K562 (cell line): ENCODE measurements at regions not wholly inside any gene's neighbourhood (a gene's known extent, or its start where the extent isn't known, plus 50 kb on each side); places are given as distances from the start of the nearest gene placed in this dataset.

Source experiments
- CHD7 ChIP-seq: fragments of 200-600 bp; sonication (generic); IDR thresholded peaks from one replicate; pipeline ENCODE4 v1.6.1; 2012; ENCODE audit warnings: mild to moderate bottlenecking, low read depth, low read length, inconsistent platforms
- EWSR1 ChIP-seq: fragments of 450-650 bp; IDR thresholded peaks from 2 replicates; pipeline ENCODE4 v1.6.1; 2018; ENCODE audit warnings: borderline replicate concordance, mild to moderate bottlenecking, low read depth, moderate library complexity; ENCODE audit not compliant: partially characterized antibody
- SMAD2 ChIP-seq: fragments of 150-350 bp; IDR thresholded peaks from 2 replicates; pipeline ENCODE4 v1.6.1; 2014; ENCODE audit warnings: low read depth, mild to moderate bottlenecking, low read length
- VEZF1 ChIP-seq: fragments of 200-800 bp; sonication (Bioruptor generic); IDR thresholded peaks from 2 replicates; pipeline ENCODE4 v1.6.1; 2017; ENCODE audit warnings: missing genetic modification characterization, missing compliant biosample characterization
- ZNF695 ChIP-seq: fragments of 450-650 bp; formaldehyde crosslinking; IDR thresholded peaks from 2 replicates; pipeline ENCODE4 v1.4.0; 2020; ENCODE audit warnings: mild to moderate bottlenecking, moderate library complexity

DNA sequence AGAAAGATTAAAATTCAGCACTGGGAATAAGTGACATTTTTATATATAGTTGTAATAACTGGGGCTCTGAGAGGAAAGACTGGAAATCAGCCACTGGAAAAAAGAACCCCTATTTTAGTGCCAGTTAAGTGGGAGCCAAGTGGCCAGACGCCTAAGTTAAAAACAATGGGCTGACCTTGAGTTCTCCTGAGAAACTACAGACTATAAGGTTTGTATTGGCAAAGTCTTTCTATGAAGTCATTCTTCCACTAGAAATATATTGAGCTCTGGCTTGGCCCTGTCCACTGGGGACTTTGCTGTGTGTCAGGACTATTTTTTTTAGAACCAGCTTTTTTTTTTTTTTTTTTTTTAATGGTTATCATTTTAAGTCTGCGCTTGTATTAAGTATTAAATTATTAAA is 210.6 kb upstream of the FZD8 start (continued):
- TF ChIP-seq ZNF695 (CRISPR knock-in tag): no peak
- TF ChIP-seq SMAD2: no peak
- TF ChIP-seq EWSR1: no peak
- no peak for TF ChIP-seq CHD7
- no peak for TF ChIP-seq VEZF1 (CRISPR knock-in tag)
- TF ChIP-seq, all 486 proteins: peak for 0
